ENCODE measurements at regions not wholly inside any gene's neighbourhood (a gene's known extent, or its start where the extent isn't known, plus 50 kb on each side); places are given as distances from the start of the nearest gene placed in this dataset.
A peak's percentile ranks its signal among the peaks of the same experiment; 100 is the strongest.

DNA sequence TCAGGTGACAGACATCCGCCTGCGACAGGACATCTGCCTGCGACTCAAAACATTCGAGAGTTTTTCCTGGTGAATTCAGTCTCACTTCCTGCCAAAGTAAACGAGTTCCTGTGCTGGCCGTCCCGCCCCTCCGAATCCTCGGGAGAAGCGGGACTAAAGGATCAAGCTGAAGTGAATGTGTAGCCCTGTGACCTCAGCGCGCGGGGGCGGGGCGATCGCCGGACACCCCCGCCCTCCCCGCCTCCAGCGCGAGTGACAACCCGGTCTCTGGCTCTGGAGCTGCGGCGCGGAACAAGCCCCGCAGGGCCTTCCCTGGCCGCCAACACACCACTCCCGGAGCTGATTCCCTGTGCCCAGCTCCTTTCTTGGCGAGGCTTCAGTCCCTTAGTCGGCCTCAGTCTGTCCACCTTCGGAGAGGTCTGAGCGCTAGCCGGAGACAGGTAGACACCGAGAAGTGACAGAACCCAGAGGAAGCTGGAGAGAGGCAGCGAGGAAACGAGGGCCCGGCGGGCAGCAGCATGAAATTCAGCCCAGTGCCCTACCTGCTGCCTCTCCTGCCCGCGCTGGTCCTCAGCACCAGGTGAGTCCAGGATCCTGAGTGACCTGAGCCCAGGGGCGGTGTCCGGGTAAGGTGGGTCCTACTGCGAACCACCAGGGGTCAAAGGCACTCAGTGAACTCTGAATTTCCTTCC lies 766.4 kb upstream of the LUZP2 start:
- Histone ChIP-seq H3K36me3 (no peaks in the 10 kb centered on the region), H3K4me1 (no peaks in the 10 kb centered on the region), H3K9me3 (no peaks in the 10 kb centered on the region), H3K27me3 (ENCODE audit: low read depth) (no peaks in the 10 kb centered on the region), H3K4me3 (no peak overlapping the region), H3K27ac (no peak overlapping the region)
- peak in 1 of 2 donors; percentile 45 for ATAC-seq
- DNase-seq: no peak
- intact Hi-C loops (cut with DNase I): no loop called here
- no peak for TF ChIP-seq CTCF (IDR thresholded peaks at IDR 0.05)

GRCh38 chr11:23732026-23732425 lies 764.8 kb upstream of the LUZP2 start:
- H3K27me3 ChIP-seq (ENCODE audit: low read depth): no peaks in the 10 kb centered on the region
- ATAC-seq (no peak), DNase-seq (no peak)
- H3K27ac ChIP-seq: no peak overlapping the region
- H3K4me1 ChIP-seq: no peaks in the 10 kb centered on the region
- TF ChIP-seq CTCF (IDR thresholded peaks at IDR 0.05): no peak
- intact Hi-C loops (cut with DNase I): no loop called here
- no peaks in the 10 kb centered on the region for H3K36me3 ChIP-seq
- no peaks in the 10 kb centered on the region for H3K9me3 ChIP-seq
- H3K4me3 ChIP-seq: no peak overlapping the region

GRCh38 chr11:23746896-23747295 lies 750.0 kb upstream of the LUZP2 start:
- Histone ChIP-seq H3K27me3 (ENCODE audit: low read depth) (no peaks in the 10 kb centered on the region), H3K4me3 (no peak overlapping the region), H3K9me3 (no peaks in the 10 kb centered on the region), H3K36me3 (no peaks in the 10 kb centered on the region), H3K27ac (no peak overlapping the region), H3K4me1 (no peaks in the 10 kb centered on the region)
- intact Hi-C loops (cut with DNase I): no loop called here
- DNase-seq: no peak
- ATAC-seq: no peak
- no peak for TF ChIP-seq CTCF (IDR thresholded peaks at IDR 0.05)

DNA sequence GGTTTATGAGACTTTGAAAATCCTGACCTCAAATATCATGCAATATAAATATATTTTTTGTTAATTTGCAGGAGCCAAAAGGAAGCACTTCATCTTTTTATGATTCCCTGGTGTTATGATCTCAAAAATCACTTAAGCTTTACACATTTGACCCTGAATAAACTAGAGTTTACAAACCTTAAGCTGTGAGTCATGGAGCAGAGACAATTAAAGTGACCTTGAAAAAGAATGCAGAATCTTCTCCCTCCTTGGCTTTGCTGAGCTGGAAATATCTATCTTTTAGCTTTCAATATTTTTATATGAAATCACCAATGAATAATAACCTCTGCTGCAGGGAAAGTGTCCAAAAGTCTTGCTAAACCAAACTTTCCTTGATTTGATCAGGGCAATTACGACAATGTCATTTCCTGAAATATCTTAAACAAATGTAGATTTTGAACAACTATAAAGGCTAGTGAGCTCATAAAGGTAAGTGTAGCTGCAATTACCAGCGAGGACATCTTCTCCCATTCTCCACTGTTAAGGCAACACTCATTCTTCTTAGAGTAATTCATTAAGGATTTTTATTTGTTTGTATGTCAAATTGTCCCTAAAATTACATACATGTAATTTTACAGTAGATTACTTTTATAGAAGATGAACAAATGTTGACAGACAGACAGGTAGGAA lies 747.0 kb upstream of the LUZP2 start:
- ATAC-seq (no peak), DNase-seq (no peak)
- intact Hi-C loops (cut with DNase I): no loop called here

DNA sequence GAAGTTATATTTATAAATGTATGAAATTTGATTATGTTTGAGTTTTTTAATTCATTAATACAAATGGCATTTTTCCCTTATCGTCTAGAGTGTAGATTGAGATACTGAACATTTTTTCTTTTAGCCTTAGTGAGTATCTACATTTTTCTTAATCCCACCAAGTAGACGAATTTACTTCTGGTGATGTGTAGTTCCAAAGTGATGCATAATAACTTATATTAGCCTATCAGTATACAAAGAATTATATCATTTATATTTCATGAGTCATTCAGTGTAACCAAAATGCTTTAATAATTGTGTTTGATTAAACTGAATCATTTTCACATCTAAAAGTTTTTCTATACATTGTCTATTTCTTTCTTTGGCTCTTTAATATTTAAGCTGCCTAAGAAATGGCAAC lies 745.6 kb upstream of the LUZP2 start:
- no peaks in the 10 kb centered on the region for H3K27me3 ChIP-seq (ENCODE audit: low read depth)
- no peaks in the 10 kb centered on the region for H3K9me3 ChIP-seq
- DNase-seq (no peak), ATAC-seq (no peak)
- H3K27ac ChIP-seq: no peak overlapping the region
- H3K4me3 ChIP-seq: no peak overlapping the region
- no peaks in the 10 kb centered on the region for H3K36me3 ChIP-seq
- no peaks in the 10 kb centered on the region for H3K4me1 ChIP-seq
- intact Hi-C loops (cut with DNase I): no loop called here
- TF ChIP-seq CTCF (IDR thresholded peaks at IDR 0.05): no peak

More for the DNA sequence above, 747.0 kb upstream of the LUZP2 start:
- Histone ChIP-seq H3K36me3 (no peaks in the 10 kb centered on the region), H3K4me1 (no peaks in the 10 kb centered on the region), H3K27me3 (ENCODE audit: low read depth) (no peaks in the 10 kb centered on the region), H3K27ac (no peak overlapping the region), H3K4me3 (no peak overlapping the region), H3K9me3 (no peaks in the 10 kb centered on the region)
- TF ChIP-seq CTCF (IDR thresholded peaks at IDR 0.05): no peak

All from lower lobe of right lung (tissue), 2 donors.